A549 (cell line): ENCODE measurements at regions not wholly inside any gene's neighbourhood (a gene's known extent, or its start where the extent isn't known, plus 50 kb on each side); places are given as distances from the start of the nearest gene placed in this dataset.
A peak's percentile ranks its signal among the peaks of the same experiment; 100 is the strongest.

Experiments used
- ATAC-seq, 2 experiments: fragments of 200-7000 bp in 1 of 2; fragments of >200 bp in 1 of 2; cut with Nextera tagmentation in 1 of 2; cut with Tn5 transposase in 1 of 2; 3 replicates each; pipeline versions ENCODE4 v1.8.0 to v1.9.1; 2018 to 2020; ENCODE audit warnings: mild to moderate bottlenecking in 1 of 2, moderate library complexity in 1 of 2
- CTCF ChIA-PET: fragments of 300-600 bp; sonication (Branson Sonifier 250); formaldehyde crosslinking; extraction: SDS; loops from one replicate; lab custom pipeline; 2021; ENCODE audit warnings: antibody characterized with exemption, inconsistent platforms; lab: Yijun Ruan, JAX
- POLR2A ChIA-PET: fragments of 350-600 bp; formaldehyde crosslinking; extraction: SDS; loops from one replicate; lab custom pipeline; 2021; ENCODE audit warnings: antibody characterized with exemption, inconsistent platforms; lab: Yijun Ruan, JAX
- DNase-seq, 2 experiments: peaks; one replicate each; pipeline versions ENCODE4 v3.0.0 to v3.0.0-alpha.2; 2011 to 2016; ENCODE audit warnings: low read depth in 1 of 2, low spot score in 1 of 2
- FAIRE-seq: peaks from 2 replicates; lab custom pipeline; 2011; peaks lifted over from hg19 to GRCh38; lab: Jason Lieb, UNC
- H3K27ac ChIP-seq, 2 experiments: fragments of >200 bp; sonication (Bioruptor Twin); formaldehyde crosslinking; 3 replicates each; pipeline ENCODE4 v1.5.1; 2016 to 2017
- H3K4me1 ChIP-seq: fragments of >200 bp; sonication (Bioruptor Twin); formaldehyde crosslinking; 3 replicates; pipeline ENCODE4 v1.6.1; 2016
- H3K4me2 ChIP-seq: fragments of >200 bp; sonication (Bioruptor Twin); formaldehyde crosslinking; 3 replicates; pipeline ENCODE4 v1.6.1; 2016
- H3K4me3 ChIP-seq: fragments of >200 bp; sonication (Bioruptor Twin); formaldehyde crosslinking; 3 replicates; pipeline ENCODE4 v1.5.1; 2016
- H3K9me3 ChIP-seq: fragments of >200 bp; sonication (Bioruptor Twin); formaldehyde crosslinking; 3 replicates; pipeline ENCODE4 v1.6.1; 2016
- CBX2 ChIP-seq: fragments of 200-600 bp; sonication (generic); IDR thresholded peaks from 2 replicates; pipeline ENCODE4 v1.6.1; 2016; ENCODE audit warnings: low read depth, mild to moderate bottlenecking, borderline replicate concordance
- CBX8 ChIP-seq: fragments of 200-600 bp; sonication (generic); IDR thresholded peaks from 2 replicates; pipeline ENCODE4 v1.6.1; 2016
- CHD2 ChIP-seq: fragments of 150-350 bp; IDR thresholded peaks from 2 replicates; pipeline ENCODE4 v1.6.1; 2014; ENCODE audit warnings: low read length; ENCODE audit not compliant: partially characterized antibody
- CHD4 ChIP-seq: fragments of 200-600 bp; sonication (generic); IDR thresholded peaks from 2 replicates; pipeline ENCODE4 v1.6.1; 2016; ENCODE audit warnings: antibody characterized with exemption, mild to moderate bottlenecking, borderline replicate concordance
- EP300 ChIP-seq, 2 experiments: fragments of >200 bp; sonication (Bioruptor Twin); formaldehyde crosslinking; IDR thresholded peaks; 2 replicates in 1 of 2; 3 replicates in 1 of 2; pipeline ENCODE4 v1.6.1; 2016 to 2017
- FOSB ChIP-seq: fragments of 250-450 bp; sonication (Bioruptor Pico); IDR thresholded peaks from 2 replicates; pipeline ENCODE4 v1.5.0; 2020; ENCODE audit warnings: mild to moderate bottlenecking, moderate library complexity
- FOSL2 ChIP-seq, 2 experiments: fragments of 450-650 bp in 1 of 2; fragments of >200 bp in 1 of 2; sonication (Bioruptor Twin) in 1 of 2; formaldehyde crosslinking; IDR thresholded peaks; 2 replicates each; pipeline versions ENCODE4 v1.5.0 to v1.6.1; 2016 to 2020; ENCODE audit warnings: mild to moderate bottlenecking in 1 of 2, moderate library complexity in 1 of 2
- HOXA7 ChIP-seq: fragments of 250-450 bp; sonication (Bioruptor Pico); IDR thresholded peaks from 2 replicates; pipeline ENCODE4 v1.5.0; 2020; ENCODE audit warnings: mild to moderate bottlenecking, moderate library complexity
- HOXB13 ChIP-seq: fragments of 250-450 bp; sonication (Bioruptor Pico); IDR thresholded peaks from 2 replicates; pipeline ENCODE4 v1.5.0; 2020; ENCODE audit warnings: low read depth, mild to moderate bottlenecking, moderate library complexity
- HOXB5 ChIP-seq: fragments of 250-450 bp; sonication (Bioruptor Pico); IDR thresholded peaks from 2 replicates; pipeline ENCODE4 v1.5.0; 2020; ENCODE audit warnings: mild to moderate bottlenecking, moderate library complexity
- MAFK ChIP-seq: fragments of 450-650 bp; IDR thresholded peaks from 2 replicates; pipeline ENCODE4 v1.6.1; 2014; ENCODE audit not compliant: partially characterized antibody
- NPAS2 ChIP-seq: fragments of 250-450 bp; sonication (Bioruptor Pico); IDR thresholded peaks from 2 replicates; pipeline ENCODE4 v1.8.0; 2022; ENCODE audit warnings: mild to moderate bottlenecking, moderate library complexity, borderline replicate concordance
- POLR2A ChIP-seq: IDR thresholded peaks from 2 replicates; pipeline ENCODE4 v1.6.1; 2012; ENCODE audit warnings: mild to moderate bottlenecking, low read length
- RAD21 ChIP-seq, 2 experiments: fragments of >200 bp in 1 of 2; sonication (Bioruptor Twin) in 1 of 2; formaldehyde crosslinking in 1 of 2; IDR thresholded peaks in 1 of 2; conservative IDR thresholded peaks in 1 of 2; 2 replicates in 1 of 2; 3 replicates in 1 of 2; pipeline ENCODE4 v1.6.1; 2012 to 2018; ENCODE audit warnings: inconsistent platforms in 1 of 2
- RNF2 ChIP-seq: fragments of 200-600 bp; sonication (generic); IDR thresholded peaks from 2 replicates; pipeline ENCODE4 v1.6.1; 2016; ENCODE audit warnings: low read depth, mild to moderate bottlenecking, antibody characterized with exemption, moderate library complexity, borderline replicate concordance
- SMC3 ChIP-seq: fragments of >200 bp; sonication (Bioruptor Twin); formaldehyde crosslinking; IDR thresholded peaks from 3 replicates; pipeline ENCODE4 v1.6.1; 2018; ENCODE audit warnings: inconsistent platforms
- SREBF2 ChIP-seq: fragments of 450-650 bp; IDR thresholded peaks from 2 replicates; pipeline ENCODE4 v1.6.1; 2014; ENCODE audit warnings: mild to moderate bottlenecking, moderate library complexity
- WGBS: methylation state at CpG from one replicate; pipeline ENCODE4 v1.1.6; 2017; ENCODE audit errors: missing lambda C conversion rate; 5-methylcytosine and 5-hydroxymethylcytosine counted together
- TF ChIP-seq, protein P1 (sequence below): IDR thresholded peaks from 2 replicates; pipeline ENCODE4 v1.6.1; 2012
- TF ChIP-seq, protein P2 (sequence below): IDR thresholded peaks from 2 replicates; pipeline ENCODE4 v1.6.1; 2012
- TF ChIP-seq, protein P3 (sequence below): fragments of >200 bp; sonication (Bioruptor Twin); formaldehyde crosslinking; IDR thresholded peaks from 3 replicates; pipeline ENCODE4 v1.5.1; 2016
- TF ChIP-seq, protein P4 (sequence below): fragments of >200 bp; sonication (Bioruptor Twin); formaldehyde crosslinking; IDR thresholded peaks from 2 replicates; pipeline ENCODE4 v1.6.1; 2016

DNA sequence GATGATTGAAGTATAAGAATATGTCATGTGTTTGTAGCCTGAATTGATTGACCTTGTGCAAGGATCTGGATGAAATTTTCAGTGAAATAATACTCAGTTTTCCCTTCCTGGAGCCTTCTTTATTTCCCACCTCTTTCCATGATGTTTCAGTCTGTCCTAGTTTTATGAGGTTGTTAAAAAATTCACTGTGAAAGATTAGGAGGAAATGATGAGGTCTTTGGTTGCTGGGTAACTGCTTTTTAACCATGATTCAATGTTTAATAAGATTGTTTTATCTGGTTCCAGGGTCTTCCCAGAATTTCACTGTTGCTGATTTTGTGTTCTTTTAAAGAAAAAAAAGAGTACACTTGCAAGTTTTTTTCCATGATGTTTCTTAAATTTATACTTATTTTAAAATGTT lies 221.5 kb downstream of the MBL2 start:
- no peaks in the 10 kb centered on the region for H3K4me1 ChIP-seq
- no peak overlapping the region for H3K4me2 ChIP-seq
- FAIRE-seq: peak; percentile 39
- DNase-seq: no peak
- 0 out of 3 replicates have a peak, but pooled peaks cover 8% of the 10 kb centered on the region for H3K9me3 ChIP-seq
- ChIA-PET CTCF (interaction anchor here (3.2 kb wide), 1 partner anchor 243 kb away, joined by 11 read pairs; no protein-coding TSS in a partner anchor), POLR2A (no interaction called here)
- no peak for ATAC-seq
- H3K27ac ChIP-seq: no peak overlapping the region
- H3K4me3 ChIP-seq: no peak overlapping the region
- TF ChIP-seq CHD2 (no peak), HOXB5 (no peak), NPAS2 (CRISPR knock-in tag) (no peak), RAD21 (conservative IDR thresholded peaks at IDR 0.05 in 1 of 2, IDR thresholded peaks at IDR 0.05 in 1 of 2) (no peak), EP300 (IDR thresholded peaks at IDR 0.05) (no peak)
- TF ChIP-seq, all 56 proteins: peak for 0

DNA sequence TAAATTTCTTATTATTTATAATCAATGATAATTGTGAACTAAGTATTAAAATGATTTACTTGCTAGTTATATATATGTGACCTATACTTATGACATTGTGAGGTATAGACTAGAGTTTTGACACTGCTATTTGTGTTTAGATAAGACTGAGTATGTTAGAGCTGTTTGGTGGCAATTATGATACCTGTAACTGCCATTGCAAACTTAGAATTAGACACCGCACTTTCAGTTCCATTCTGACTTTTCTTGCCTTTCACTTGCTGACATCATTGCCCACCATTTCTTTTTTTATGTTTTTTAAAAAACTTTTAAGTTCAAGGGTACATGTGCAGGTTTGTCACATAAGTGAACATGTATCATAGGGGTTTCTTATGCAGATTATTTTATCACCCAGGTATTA lies 214.5 kb downstream of the MBL2 start:
- H3K27ac ChIP-seq: no peak overlapping the region
- ChIA-PET POLR2A (no interaction called here), CTCF (interaction anchor here (1.4 kb wide), 1 partner anchor 9 kb away, joined by 3 read pairs; no protein-coding TSS in a partner anchor)
- ATAC-seq (no peak), FAIRE-seq (no peak), DNase-seq (no peak)
- TF ChIP-seq CBX8: no peak
- TF ChIP-seq, protein P1, sequence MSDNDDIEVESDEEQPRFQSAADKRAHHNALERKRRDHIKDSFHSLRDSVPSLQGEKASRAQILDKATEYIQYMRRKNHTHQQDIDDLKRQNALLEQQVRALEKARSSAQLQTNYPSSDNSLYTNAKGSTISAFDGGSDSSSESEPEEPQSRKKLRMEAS: no peak
- no peak for TF ChIP-seq RNF2
- no peak for TF ChIP-seq CBX2
- no peak for TF ChIP-seq HOXB5
- no peak for TF ChIP-seq HOXA7 (CRISPR knock-in tag)
- TF ChIP-seq CHD4: no peak
- TF ChIP-seq, protein P2, sequence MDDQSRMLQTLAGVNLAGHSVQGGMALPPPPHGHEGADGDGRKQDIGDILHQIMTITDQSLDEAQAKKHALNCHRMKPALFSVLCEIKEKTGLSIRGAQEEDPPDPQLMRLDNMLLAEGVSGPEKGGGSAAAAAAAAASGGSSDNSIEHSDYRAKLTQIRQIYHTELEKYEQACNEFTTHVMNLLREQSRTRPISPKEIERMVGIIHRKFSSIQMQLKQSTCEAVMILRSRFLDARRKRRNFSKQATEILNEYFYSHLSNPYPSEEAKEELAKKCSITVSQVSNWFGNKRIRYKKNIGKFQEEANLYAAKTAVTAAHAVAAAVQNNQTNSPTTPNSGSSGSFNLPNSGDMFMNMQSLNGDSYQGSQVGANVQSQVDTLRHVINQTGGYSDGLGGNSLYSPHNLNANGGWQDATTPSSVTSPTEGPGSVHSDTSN: no peak
- TF ChIP-seq, protein P3, sequence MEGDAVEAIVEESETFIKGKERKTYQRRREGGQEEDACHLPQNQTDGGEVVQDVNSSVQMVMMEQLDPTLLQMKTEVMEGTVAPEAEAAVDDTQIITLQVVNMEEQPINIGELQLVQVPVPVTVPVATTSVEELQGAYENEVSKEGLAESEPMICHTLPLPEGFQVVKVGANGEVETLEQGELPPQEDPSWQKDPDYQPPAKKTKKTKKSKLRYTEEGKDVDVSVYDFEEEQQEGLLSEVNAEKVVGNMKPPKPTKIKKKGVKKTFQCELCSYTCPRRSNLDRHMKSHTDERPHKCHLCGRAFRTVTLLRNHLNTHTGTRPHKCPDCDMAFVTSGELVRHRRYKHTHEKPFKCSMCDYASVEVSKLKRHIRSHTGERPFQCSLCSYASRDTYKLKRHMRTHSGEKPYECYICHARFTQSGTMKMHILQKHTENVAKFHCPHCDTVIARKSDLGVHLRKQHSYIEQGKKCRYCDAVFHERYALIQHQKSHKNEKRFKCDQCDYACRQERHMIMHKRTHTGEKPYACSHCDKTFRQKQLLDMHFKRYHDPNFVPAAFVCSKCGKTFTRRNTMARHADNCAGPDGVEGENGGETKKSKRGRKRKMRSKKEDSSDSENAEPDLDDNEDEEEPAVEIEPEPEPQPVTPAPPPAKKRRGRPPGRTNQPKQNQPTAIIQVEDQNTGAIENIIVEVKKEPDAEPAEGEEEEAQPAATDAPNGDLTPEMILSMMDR: no peak
- no peak for TF ChIP-seq FOSB (CRISPR knock-in tag)
- no peak for TF ChIP-seq POLR2A
- TF ChIP-seq, protein P4, sequence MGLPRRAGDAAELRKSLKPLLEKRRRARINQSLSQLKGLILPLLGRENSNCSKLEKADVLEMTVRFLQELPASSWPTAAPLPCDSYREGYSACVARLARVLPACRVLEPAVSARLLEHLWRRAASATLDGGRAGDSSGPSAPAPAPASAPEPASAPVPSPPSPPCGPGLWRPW: no peak
- H3K4me2 ChIP-seq: no peak overlapping the region
- H3K4me1 ChIP-seq: no peaks in the 10 kb centered on the region
- 93% methylated on average over 1 of the region's 1 CpG for WGBS
- H3K9me3 ChIP-seq: no peaks in the 10 kb centered on the region
- no peak overlapping the region for H3K4me3 ChIP-seq

DNA sequence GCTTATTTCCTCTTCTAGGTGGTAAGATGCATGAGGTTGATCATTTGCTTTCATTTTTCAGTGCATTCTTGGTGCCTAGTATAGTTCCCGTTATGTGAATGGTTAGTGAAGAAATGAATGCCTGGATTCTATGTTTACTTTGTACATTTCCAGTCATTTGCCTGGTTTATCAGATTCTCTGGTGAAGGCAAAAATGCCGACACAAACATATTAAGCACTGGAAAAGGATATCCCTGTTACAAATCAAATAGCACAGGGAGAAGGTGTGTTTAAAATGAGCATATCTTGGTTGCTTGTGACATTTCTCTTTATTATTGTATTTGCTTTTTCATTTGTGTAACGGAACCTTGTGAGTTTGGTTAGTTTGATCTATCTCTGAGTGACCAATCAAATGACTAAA lies 211.3 kb downstream of the MBL2 start:
- ChIA-PET CTCF (no interaction called here), POLR2A (no interaction called here)
- WGBS: 93% methylated on average over 3 of the region's 3 CpGs
- no peaks in the 10 kb centered on the region for H3K9me3 ChIP-seq
- TF ChIP-seq RNF2 (no peak), SREBF2 (no peak), HOXB13 (CRISPR knock-in tag) (no peak), FOSL2 (IDR thresholded peaks at IDR 0.05) (no peak), FOSL2 (CRISPR knock-in tag; IDR thresholded peaks at IDR 0.05) (no peak), MAFK (peak; percentile 75), SMC3 (no peak)
- peaks cover 7% of the 10 kb centered on the region for H3K4me1 ChIP-seq
- H3K27ac ChIP-seq: no peak overlapping the region
- DNase-seq: no peak
- no peak for FAIRE-seq
- no peak for ATAC-seq
- no peak overlapping the region for H3K4me2 ChIP-seq
- no peak overlapping the region for H3K4me3 ChIP-seq
